IMR-90 (cell line): ENCODE measurements at regions not wholly inside any gene's neighbourhood (a gene's known extent, or its start where the extent isn't known, plus 50 kb on each side); places are given as distances from the start of the nearest gene placed in this dataset.

Source experiments
- ATAC-seq: fragments of 200-7000 bp; cut with Tn5 transposase; 2 replicates; pipeline ENCODE4 v1.9.1; 2020; ENCODE audit warnings: low read depth, mild to moderate bottlenecking, moderate library complexity
- BruUV-seq: library from RNA; stranded (reverse); fragments of 400-500 nt; replicated peaks from 2 replicates; lab custom pipeline; 2021; lab: Mats Ljungman, UMichigan
- CTCF ChIA-PET: fragments of 300-600 bp; formaldehyde crosslinking; extraction: SDS; loops from one replicate; lab custom pipeline; 2021; ENCODE audit warnings: antibody characterized with exemption; lab: Yijun Ruan, JAX
- POLR2A ChIA-PET: fragments of 300-600 bp; sonication (Branson Sonifier 250); formaldehyde crosslinking; loops from one replicate; lab custom pipeline; 2022; ENCODE audit warnings: antibody characterized with exemption; ENCODE audit not compliant: unreplicated experiment; lab: Charles Lee
- DNase-seq: peaks from one replicate; pipeline ENCODE4 v3.0.0; 2013
- H2AFZ ChIP-seq: replicated peaks from 2 replicates; pipeline ENCODE3; 2013; ENCODE audit warnings: low read length, mild to moderate bottlenecking; ENCODE audit not compliant: poor library complexity
- H2AK5ac ChIP-seq: 2 replicates; pipeline ENCODE4 v1.6.1; 2013; ENCODE audit warnings: low read depth, low read length, inconsistent platforms
- H2AK9ac ChIP-seq: replicated peaks from 2 replicates; pipeline ENCODE3; 2013; ENCODE audit warnings: mild to moderate bottlenecking, low read depth, low read length, moderate library complexity; ENCODE audit not compliant: poor library complexity
- H2BK120ac ChIP-seq: 2 replicates; pipeline ENCODE4 v1.6.1; 2013; ENCODE audit warnings: low read depth, low read length, inconsistent platforms
- H2BK15ac ChIP-seq: 3 replicates; pipeline ENCODE4 v1.6.1; 2013; ENCODE audit warnings: low read depth, low read length, inconsistent platforms
- H2BK20ac ChIP-seq: 2 replicates; pipeline ENCODE4 v1.6.1; 2013; ENCODE audit warnings: low read depth, mild to moderate bottlenecking, inconsistent platforms, low read length, moderate library complexity
- H2BK5ac ChIP-seq: 2 replicates; pipeline ENCODE4 v1.6.1; 2013; ENCODE audit warnings: mild to moderate bottlenecking, low read depth, low read length, inconsistent platforms; ENCODE audit not compliant: poor library complexity, severe bottlenecking
- H3K14ac ChIP-seq: replicated peaks from 2 replicates; pipeline ENCODE4 v1.6.1; 2013; ENCODE audit warnings: low read depth, low read length, inconsistent platforms
- H3K18ac ChIP-seq: 2 replicates; pipeline ENCODE4 v1.6.1; 2013; ENCODE audit warnings: low read depth, low read length, control low read depth
- H3K23ac ChIP-seq: 2 replicates; pipeline ENCODE4 v1.6.1; 2013; ENCODE audit warnings: low read depth, low read length, inconsistent platforms
- H3K27ac ChIP-seq: 2 replicates; pipeline ENCODE4 v1.5.1; 2013; ENCODE audit warnings: mild to moderate bottlenecking, control low read depth, low read length; ENCODE audit not compliant: insufficient read depth
- H3K27me3 ChIP-seq: 2 replicates; pipeline ENCODE4 v1.6.1; 2013; ENCODE audit warnings: low read length; ENCODE audit not compliant: control insufficient read depth, insufficient read depth
- H3K36me3 ChIP-seq: 2 replicates; pipeline ENCODE4 v1.6.1; 2013; ENCODE audit warnings: low read length, mixed read lengths; ENCODE audit not compliant: control insufficient read depth, insufficient read depth
- H3K4ac ChIP-seq: 2 replicates; pipeline ENCODE4 v1.6.1; 2013; ENCODE audit warnings: low read depth, low read length, inconsistent platforms
- H3K4me1 ChIP-seq: 2 replicates; pipeline ENCODE4 v1.6.1; 2013; ENCODE audit warnings: low read length, mixed read lengths; ENCODE audit not compliant: control insufficient read depth, insufficient read depth
- H3K4me2 ChIP-seq: 2 replicates; pipeline ENCODE4 v1.6.1; 2013; ENCODE audit warnings: low read depth, mild to moderate bottlenecking, control low read depth, low read length, moderate library complexity
- H3K4me3 ChIP-seq: 2 replicates; pipeline ENCODE4 v1.5.1; 2013; ENCODE audit warnings: low read depth, mild to moderate bottlenecking, control low read depth, low read length, moderate library complexity; ENCODE audit not compliant: insufficient read depth
- H3K56ac ChIP-seq: 2 replicates; pipeline ENCODE4 v1.6.1; 2013; ENCODE audit warnings: low read length, inconsistent platforms; ENCODE audit not compliant: insufficient read depth; ENCODE audit errors: extremely low read depth
- H3K79me1 ChIP-seq, 2 experiments: 2 replicates each; pipeline ENCODE4 v1.6.1; 2013; ENCODE audit warnings: low read length in 2 of 2, inconsistent platforms in 1 of 2, low read depth in 1 of 2
- H3K9ac ChIP-seq: 2 replicates; pipeline ENCODE4 v1.6.1; 2013; ENCODE audit warnings: low read depth, low read length, control low read depth
- H3K9me1 ChIP-seq: 2 replicates; pipeline ENCODE4 v1.6.1; 2013; ENCODE audit warnings: low read length, inconsistent platforms; ENCODE audit not compliant: insufficient read depth
- H3K9me3 ChIP-seq: 2 replicates; pipeline ENCODE4 v1.6.1; 2013; ENCODE audit warnings: low read length; ENCODE audit not compliant: control insufficient read depth, insufficient read depth
- H4K20me1 ChIP-seq: 2 replicates; pipeline ENCODE4 v1.6.1; 2013; ENCODE audit warnings: low read length, inconsistent platforms; ENCODE audit not compliant: insufficient read depth
- H4K5ac ChIP-seq: 2 replicates; pipeline ENCODE4 v1.6.1; 2013; ENCODE audit warnings: mild to moderate bottlenecking, low read depth, low read length, control low read depth
- H4K8ac ChIP-seq, 2 experiments: 2 replicates each; pipeline ENCODE4 v1.6.1; 2013; ENCODE audit warnings: low read depth in 2 of 2, low read length in 2 of 2, control low read depth in 1 of 2, inconsistent platforms in 1 of 2
- H4K91ac ChIP-seq: 2 replicates; pipeline ENCODE4 v1.6.1; 2013; ENCODE audit warnings: low read depth, low read length, inconsistent platforms; ENCODE audit not compliant: insufficient read depth
- BHLHE40 ChIP-seq: fragments of 150-350 bp; IDR thresholded peaks from 2 replicates; pipeline ENCODE4 v1.6.1; 2016; ENCODE audit warnings: mild to moderate bottlenecking, low read depth, low read length
- CEBPB ChIP-seq: IDR thresholded peaks from 2 replicates; pipeline ENCODE4 v1.6.1; 2012; ENCODE audit warnings: low read depth, low read length, improper control_type of control experiment
- CHD1 ChIP-seq: IDR thresholded peaks from 2 replicates; pipeline ENCODE4 v1.6.1; 2012; ENCODE audit warnings: low read depth, low read length, improper control_type of control experiment
- FOS ChIP-seq: fragments of 150-350 bp; IDR thresholded peaks from 2 replicates; pipeline ENCODE4 v1.6.1; 2016; ENCODE audit warnings: low read depth, low read length
- MAFK ChIP-seq: IDR thresholded peaks from 2 replicates; pipeline ENCODE4 v1.6.1; 2012; ENCODE audit warnings: low read depth, low read length, improper control_type of control experiment
- MAZ ChIP-seq: IDR thresholded peaks from 2 replicates; pipeline ENCODE4 v1.6.1; 2012; ENCODE audit warnings: low read depth, mild to moderate bottlenecking, low read length, improper control_type of control experiment, moderate library complexity, borderline replicate concordance
- MXI1 ChIP-seq: IDR thresholded peaks from 2 replicates; pipeline ENCODE4 v1.6.1; 2012; ENCODE audit warnings: low read depth, mild to moderate bottlenecking, low read length, moderate library complexity, borderline replicate concordance
- NFE2L2 ChIP-seq: fragments of 150-350 bp; IDR thresholded peaks from 2 replicates; pipeline ENCODE4 v1.6.1; 2016; ENCODE audit warnings: low read depth, mild to moderate bottlenecking, low read length
- POLR2A ChIP-seq: IDR thresholded peaks from 2 replicates; pipeline ENCODE4 v1.6.1; 2012; ENCODE audit warnings: mild to moderate bottlenecking, low read depth, low read length
- RAD21 ChIP-seq: IDR thresholded peaks from 2 replicates; pipeline ENCODE4 v1.6.1; 2012; ENCODE audit warnings: low read length, improper control_type of control experiment
- RCOR1 ChIP-seq: IDR thresholded peaks from 2 replicates; pipeline ENCODE4 v1.6.1; 2012; ENCODE audit warnings: mild to moderate bottlenecking, low read length, improper control_type of control experiment; ENCODE audit not compliant: insufficient replicate concordance
- RFX5 ChIP-seq: IDR thresholded peaks from 2 replicates; pipeline ENCODE4 v1.8.0; 2012; ENCODE audit warnings: low read depth, mild to moderate bottlenecking, low read length, moderate library complexity
- SMC3 ChIP-seq: fragments of 150-350 bp; IDR thresholded peaks from 2 replicates; pipeline ENCODE4 v1.6.1; 2016; ENCODE audit warnings: low read depth, mild to moderate bottlenecking, antibody characterized with exemption, low read length, moderate library complexity
- WGBS, 2 experiments: methylation state at CpG; one replicate each; pipeline versions ENCODE4 v1.1.5 to v1.1.7; 2013; ENCODE audit warnings: missing lambda C conversion rate in 2 of 2; ENCODE audit not compliant: insufficient read length in 1 of 2; ENCODE audit errors: extremely low coverage in 2 of 2; 5-methylcytosine and 5-hydroxymethylcytosine counted together
- dilution Hi-C: fragments of 300-500 bp; cut with HindIII; formaldehyde crosslinking; loops from one replicate; pipeline ENCODE4 v1.14.3; 2018; ENCODE audit warnings: low sequenced_read_pairs; ENCODE audit not compliant: unreplicated experiment
- in situ Hi-C: fragments of 300-500 bp; cut with MboI; formaldehyde crosslinking; loops from 3 replicates; pipeline ENCODE4 v1.14.3; 2019; ENCODE audit warnings: low sequenced_read_pairs, inconsistent platforms, mixed read lengths
- intact Hi-C: fragments of 100-400 bp; cut with micrococcal nuclease; formaldehyde crosslinking; loops from 2 replicates; pipeline ENCODE4 v1.10.0; 2022
- TF ChIP-seq, protein P1 (sequence below): fragments of 150-350 bp; IDR thresholded peaks from 2 replicates; pipeline ENCODE4 v1.6.1; 2016; ENCODE audit warnings: low read depth, mild to moderate bottlenecking, low read length, moderate library complexity, borderline replicate concordance
- TF ChIP-seq, protein P2 (sequence below): fragments of 150-350 bp; IDR thresholded peaks from 2 replicates; pipeline ENCODE4 v1.6.1; 2017; ENCODE audit warnings: mild to moderate bottlenecking, antibody characterized with exemption, low read length, low read depth
- TF ChIP-seq, protein P3 (sequence below): conservative IDR thresholded peaks from 2 replicates; pipeline ENCODE4 v1.5.1; 2012; ENCODE audit warnings: mild to moderate bottlenecking, low read depth, low read length, improper control_type of control experiment

DNA sequence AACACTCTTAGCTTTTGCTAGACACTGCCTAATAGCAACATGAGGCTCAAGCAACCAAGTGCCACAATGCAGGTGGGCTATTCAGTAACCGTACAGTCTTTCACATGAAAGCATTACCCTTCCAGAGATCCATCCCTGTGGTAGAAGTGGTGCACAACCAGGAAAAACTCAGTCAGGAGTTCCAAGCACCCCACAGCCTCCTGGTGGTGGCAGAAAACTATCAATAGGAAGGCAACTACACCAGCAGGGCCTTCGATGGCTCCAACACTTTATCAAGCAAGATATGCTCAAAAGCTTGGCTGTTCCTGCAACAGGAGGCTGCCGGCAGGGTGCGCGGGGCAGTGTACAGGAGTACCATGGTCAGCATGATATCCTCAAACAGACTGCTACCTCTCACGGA lies 176.1 kb upstream of the DLGAP1 start:
- dilution Hi-C loops = no loop called here
- no peak overlapping the region for H3K9ac ChIP-seq
- no peak overlapping the region for H2BK15ac ChIP-seq
- no peak overlapping the region for H4K91ac ChIP-seq
- ChIA-PET CTCF (no interaction called here), POLR2A (no interaction called here)
- intact Hi-C loops = no loop called here
- no peak overlapping the region for H2AFZ ChIP-seq
- in situ Hi-C loops = no loop called here
- H2BK120ac ChIP-seq = no peak overlapping the region
- H4K8ac ChIP-seq = no peak overlapping the region
- no peak overlapping the region for H2BK20ac ChIP-seq
- no peaks in the 10 kb centered on the region for H3K27me3 ChIP-seq
- H2AK5ac ChIP-seq = no peak overlapping the region
- H3K9me3 ChIP-seq = peaks cover 10% of the 10 kb centered on the region
- no peak overlapping the region for H3K23ac ChIP-seq
- H2AK9ac ChIP-seq = no peak overlapping the region
- no peak overlapping the region for H3K18ac ChIP-seq
- TF ChIP-seq RAD21 = no peak
- no peak for TF ChIP-seq MXI1
- TF ChIP-seq, protein P1, sequence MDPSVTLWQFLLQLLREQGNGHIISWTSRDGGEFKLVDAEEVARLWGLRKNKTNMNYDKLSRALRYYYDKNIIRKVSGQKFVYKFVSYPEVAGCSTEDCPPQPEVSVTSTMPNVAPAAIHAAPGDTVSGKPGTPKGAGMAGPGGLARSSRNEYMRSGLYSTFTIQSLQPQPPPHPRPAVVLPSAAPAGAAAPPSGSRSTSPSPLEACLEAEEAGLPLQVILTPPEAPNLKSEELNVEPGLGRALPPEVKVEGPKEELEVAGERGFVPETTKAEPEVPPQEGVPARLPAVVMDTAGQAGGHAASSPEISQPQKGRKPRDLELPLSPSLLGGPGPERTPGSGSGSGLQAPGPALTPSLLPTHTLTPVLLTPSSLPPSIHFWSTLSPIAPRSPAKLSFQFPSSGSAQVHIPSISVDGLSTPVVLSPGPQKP = no peak
- no peak for TF ChIP-seq BHLHE40
- TF ChIP-seq CHD1 = no peak
- TF ChIP-seq, protein P2, sequence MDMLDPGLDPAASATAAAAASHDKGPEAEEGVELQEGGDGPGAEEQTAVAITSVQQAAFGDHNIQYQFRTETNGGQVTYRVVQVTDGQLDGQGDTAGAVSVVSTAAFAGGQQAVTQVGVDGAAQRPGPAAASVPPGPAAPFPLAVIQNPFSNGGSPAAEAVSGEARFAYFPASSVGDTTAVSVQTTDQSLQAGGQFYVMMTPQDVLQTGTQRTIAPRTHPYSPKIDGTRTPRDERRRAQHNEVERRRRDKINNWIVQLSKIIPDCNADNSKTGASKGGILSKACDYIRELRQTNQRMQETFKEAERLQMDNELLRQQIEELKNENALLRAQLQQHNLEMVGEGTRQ = no peak
- TF ChIP-seq RCOR1 = no peak
- TF ChIP-seq SMC3 = no peak
- TF ChIP-seq NFE2L2 = no peak
- TF ChIP-seq, protein P3, sequence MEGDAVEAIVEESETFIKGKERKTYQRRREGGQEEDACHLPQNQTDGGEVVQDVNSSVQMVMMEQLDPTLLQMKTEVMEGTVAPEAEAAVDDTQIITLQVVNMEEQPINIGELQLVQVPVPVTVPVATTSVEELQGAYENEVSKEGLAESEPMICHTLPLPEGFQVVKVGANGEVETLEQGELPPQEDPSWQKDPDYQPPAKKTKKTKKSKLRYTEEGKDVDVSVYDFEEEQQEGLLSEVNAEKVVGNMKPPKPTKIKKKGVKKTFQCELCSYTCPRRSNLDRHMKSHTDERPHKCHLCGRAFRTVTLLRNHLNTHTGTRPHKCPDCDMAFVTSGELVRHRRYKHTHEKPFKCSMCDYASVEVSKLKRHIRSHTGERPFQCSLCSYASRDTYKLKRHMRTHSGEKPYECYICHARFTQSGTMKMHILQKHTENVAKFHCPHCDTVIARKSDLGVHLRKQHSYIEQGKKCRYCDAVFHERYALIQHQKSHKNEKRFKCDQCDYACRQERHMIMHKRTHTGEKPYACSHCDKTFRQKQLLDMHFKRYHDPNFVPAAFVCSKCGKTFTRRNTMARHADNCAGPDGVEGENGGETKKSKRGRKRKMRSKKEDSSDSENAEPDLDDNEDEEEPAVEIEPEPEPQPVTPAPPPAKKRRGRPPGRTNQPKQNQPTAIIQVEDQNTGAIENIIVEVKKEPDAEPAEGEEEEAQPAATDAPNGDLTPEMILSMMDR = no peak
- no peak for TF ChIP-seq RFX5
- no peak for TF ChIP-seq MAFK
- TF ChIP-seq FOS = no peak
- TF ChIP-seq POLR2A = no peak
- TF ChIP-seq CEBPB = no peak
- no peak for TF ChIP-seq MAZ
- WGBS, 2 experiments = 40% methylated on average over 1 of the region's 6 CpGs; no CpG with 5 or more reads in 1 of the 2 experiments
- no TSS peak for BruUV-seq
- no peak overlapping the region for H2BK5ac ChIP-seq
- H3K36me3 ChIP-seq = no peaks in the 10 kb centered on the region
- H3K14ac ChIP-seq = no peak overlapping the region
- H3K4me1 ChIP-seq = no peaks in the 10 kb centered on the region
- no peak for ATAC-seq
- H3K79me1 ChIP-seq = no peaks in the 10 kb centered on the region
- no peak overlapping the region for H3K27ac ChIP-seq
- H3K9me1 ChIP-seq = no peaks in the 10 kb centered on the region
- H4K5ac ChIP-seq = no peak overlapping the region
- H3K4me3 ChIP-seq = no peak overlapping the region
- no peak overlapping the region for H3K56ac ChIP-seq
- no peak overlapping the region for H3K4me2 ChIP-seq
- H3K4ac ChIP-seq = no peak overlapping the region
- H4K20me1 ChIP-seq = no peaks in the 10 kb centered on the region
- no peak for DNase-seq
